ENCODE measurements at regions not wholly inside any gene's neighbourhood (a gene's known extent, or its start where the extent isn't known, plus 50 kb on each side); places are given as distances from the start of the nearest gene placed in this dataset.

DNA sequence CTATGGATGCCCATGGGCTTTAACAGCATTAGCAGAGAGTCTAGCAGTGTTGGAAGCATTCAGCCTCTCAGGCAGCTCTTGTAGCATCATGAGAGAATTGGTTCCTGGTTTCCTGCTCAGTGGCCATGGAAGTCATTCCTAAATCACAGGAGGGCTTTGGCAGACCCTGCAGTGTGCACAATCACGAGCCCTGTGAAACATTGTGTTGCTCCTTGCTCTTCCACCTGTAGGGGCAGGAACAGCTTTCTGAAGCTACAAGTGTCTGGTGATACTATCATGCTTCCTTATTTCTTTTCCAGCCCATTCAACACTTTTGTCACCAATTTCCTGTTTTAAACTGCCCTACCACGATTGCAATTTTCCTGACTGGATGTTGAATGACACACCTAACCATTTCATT, 402.2 kb upstream of the USP15 start:
- no peak overlapping the region for H3K4me3 ChIP-seq (ENCODE audit: low read depth, low read length)
- H3K27me3 ChIP-seq (ENCODE audit: control insufficient read depth, insufficient read depth, low read length), result no peaks in the 10 kb centered on the region
- H3K9me3 ChIP-seq (ENCODE audit: control insufficient read depth, low read length), result no peaks in the 10 kb centered on the region
- H3K79me2 ChIP-seq, result no peaks in the 10 kb centered on the region
- H2AFZ ChIP-seq, result no peak overlapping the region
- no peaks in the 10 kb centered on the region for H3K36me3 ChIP-seq (ENCODE audit: control insufficient read depth, insufficient read depth, low read length)
- no peak overlapping the region for H3K4me2 ChIP-seq (ENCODE audit: low read length)
- no peaks in the 10 kb centered on the region for H3K4me1 ChIP-seq
- no peak overlapping the region for H3K27ac ChIP-seq
- H3K9ac ChIP-seq, result no peak overlapping the region
- TF ChIP-seq, protein P1, sequence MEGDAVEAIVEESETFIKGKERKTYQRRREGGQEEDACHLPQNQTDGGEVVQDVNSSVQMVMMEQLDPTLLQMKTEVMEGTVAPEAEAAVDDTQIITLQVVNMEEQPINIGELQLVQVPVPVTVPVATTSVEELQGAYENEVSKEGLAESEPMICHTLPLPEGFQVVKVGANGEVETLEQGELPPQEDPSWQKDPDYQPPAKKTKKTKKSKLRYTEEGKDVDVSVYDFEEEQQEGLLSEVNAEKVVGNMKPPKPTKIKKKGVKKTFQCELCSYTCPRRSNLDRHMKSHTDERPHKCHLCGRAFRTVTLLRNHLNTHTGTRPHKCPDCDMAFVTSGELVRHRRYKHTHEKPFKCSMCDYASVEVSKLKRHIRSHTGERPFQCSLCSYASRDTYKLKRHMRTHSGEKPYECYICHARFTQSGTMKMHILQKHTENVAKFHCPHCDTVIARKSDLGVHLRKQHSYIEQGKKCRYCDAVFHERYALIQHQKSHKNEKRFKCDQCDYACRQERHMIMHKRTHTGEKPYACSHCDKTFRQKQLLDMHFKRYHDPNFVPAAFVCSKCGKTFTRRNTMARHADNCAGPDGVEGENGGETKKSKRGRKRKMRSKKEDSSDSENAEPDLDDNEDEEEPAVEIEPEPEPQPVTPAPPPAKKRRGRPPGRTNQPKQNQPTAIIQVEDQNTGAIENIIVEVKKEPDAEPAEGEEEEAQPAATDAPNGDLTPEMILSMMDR (IDR thresholded peaks at IDR 0.05), result no peak

DNA sequence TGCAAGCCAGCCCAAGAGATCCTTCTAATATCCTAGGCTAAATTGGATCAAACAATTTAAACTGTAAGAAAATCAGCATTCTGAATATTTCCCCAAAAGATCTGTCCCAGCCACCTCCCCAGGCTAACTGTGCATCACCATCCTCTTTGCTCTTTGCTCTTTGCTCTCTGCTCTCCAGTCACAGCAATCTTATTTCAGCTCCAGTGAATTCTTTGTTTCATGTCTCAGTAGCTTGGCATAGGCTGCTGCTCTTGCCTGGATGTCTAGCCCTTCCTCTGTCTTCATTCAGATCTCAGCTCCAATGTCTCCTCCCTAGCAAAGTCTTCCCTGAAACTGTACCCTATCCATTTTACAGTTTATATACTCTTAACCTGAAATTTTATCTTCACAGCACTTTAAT, 399.8 kb upstream of the USP15 start:
- Histone ChIP-seq H3K9me3 (ENCODE audit: control insufficient read depth, low read length) (no peaks in the 10 kb centered on the region), H3K79me2 (no peaks in the 10 kb centered on the region), H3K9ac (no peak overlapping the region), H3K4me1 (no peaks in the 10 kb centered on the region), H3K27me3 (ENCODE audit: control insufficient read depth, insufficient read depth, low read length) (no peaks in the 10 kb centered on the region), H3K4me2 (ENCODE audit: low read length) (no peak overlapping the region), H3K36me3 (ENCODE audit: control insufficient read depth, insufficient read depth, low read length) (no peaks in the 10 kb centered on the region), H3K4me3 (ENCODE audit: low read depth, low read length) (no peak overlapping the region), H2AFZ (no peak overlapping the region), H3K27ac (no peak overlapping the region)
- TF ChIP-seq, protein P1 (IDR thresholded peaks at IDR 0.05), result no peak

DNA sequence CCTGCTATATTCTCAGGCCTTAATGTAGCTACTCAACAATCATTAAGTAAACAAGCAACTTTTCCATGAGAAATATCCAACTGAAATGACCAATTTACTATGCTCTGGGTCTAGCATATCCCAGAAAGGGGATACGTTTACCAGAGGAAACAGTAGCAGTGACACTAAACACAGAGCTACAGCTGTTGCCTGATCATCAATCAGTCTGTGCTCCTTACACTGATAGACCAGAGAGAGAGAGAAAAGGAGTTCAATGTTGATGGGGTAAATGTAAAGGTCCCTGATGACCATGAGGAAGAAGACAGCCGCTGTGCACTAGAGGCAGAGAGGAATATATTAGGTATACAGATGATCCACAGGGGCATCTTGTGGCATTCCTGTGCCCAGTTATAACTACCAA, 397.2 kb upstream of the USP15 start:
- Histone ChIP-seq H3K9ac (no peak overlapping the region), H2AFZ (no peak overlapping the region), H3K9me3 (ENCODE audit: control insufficient read depth, low read length) (no peaks in the 10 kb centered on the region), H3K4me3 (ENCODE audit: low read depth, low read length) (no peak overlapping the region), H3K4me1 (no peaks in the 10 kb centered on the region), H3K27me3 (ENCODE audit: control insufficient read depth, insufficient read depth, low read length) (no peaks in the 10 kb centered on the region), H3K27ac (no peak overlapping the region), H3K4me2 (ENCODE audit: low read length) (no peak overlapping the region), H3K36me3 (ENCODE audit: control insufficient read depth, insufficient read depth, low read length) (no peaks in the 10 kb centered on the region), H3K79me2 (no peaks in the 10 kb centered on the region)
- TF ChIP-seq, protein P1 (IDR thresholded peaks at IDR 0.05), result no peak

DNA sequence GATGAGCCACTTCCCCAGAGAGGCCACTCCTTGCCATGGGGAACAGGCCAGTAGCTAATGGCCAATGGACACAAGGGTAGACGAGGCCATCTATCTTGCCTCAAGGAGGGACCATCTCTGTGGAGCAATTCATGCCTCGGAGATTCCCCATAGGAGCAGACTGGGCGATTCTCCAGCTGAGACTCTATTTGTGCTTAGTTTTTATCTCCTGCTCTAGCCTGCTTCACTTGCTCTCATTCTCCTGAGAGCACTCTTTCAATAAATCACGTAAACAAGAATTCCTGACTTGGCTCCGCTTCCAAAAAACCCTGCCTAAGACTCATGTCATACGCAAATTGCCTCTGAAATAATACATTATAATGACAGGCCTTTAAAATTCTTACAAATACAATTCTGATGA, 396.4 kb upstream of the USP15 start:
- no peak overlapping the region for H3K9ac ChIP-seq
- H3K4me1 ChIP-seq, result no peaks in the 10 kb centered on the region
- no peaks in the 10 kb centered on the region for H3K9me3 ChIP-seq (ENCODE audit: control insufficient read depth, low read length)
- H2AFZ ChIP-seq, result no peak overlapping the region
- no peaks in the 10 kb centered on the region for H3K27me3 ChIP-seq (ENCODE audit: control insufficient read depth, insufficient read depth, low read length)
- H3K4me3 ChIP-seq (ENCODE audit: low read depth, low read length), result no peak overlapping the region
- H3K4me2 ChIP-seq (ENCODE audit: low read length), result no peak overlapping the region
- no peak overlapping the region for H3K27ac ChIP-seq
- H3K79me2 ChIP-seq, result no peaks in the 10 kb centered on the region
- no peaks in the 10 kb centered on the region for H3K36me3 ChIP-seq (ENCODE audit: control insufficient read depth, insufficient read depth, low read length)
- TF ChIP-seq, protein P1 (IDR thresholded peaks at IDR 0.05), result no peak

DNA sequence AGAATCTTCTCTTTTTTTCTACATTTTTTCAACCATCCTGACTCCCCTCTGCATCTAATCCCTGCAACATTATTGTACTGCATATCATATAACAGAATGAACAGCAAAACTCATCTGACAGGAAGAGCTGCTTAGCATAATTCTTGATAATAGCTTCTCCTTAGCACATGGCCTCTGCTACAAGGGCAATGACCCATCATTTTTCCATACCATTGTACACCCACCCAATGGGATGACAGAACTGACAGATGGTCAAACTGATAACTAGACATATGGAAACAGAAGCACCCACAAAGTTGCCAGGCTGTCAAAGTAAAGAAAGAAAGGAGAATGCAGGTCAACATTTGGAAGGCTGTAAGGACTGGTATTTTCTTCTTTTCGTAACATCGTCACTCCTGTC, 390.4 kb upstream of the USP15 start:
- Histone ChIP-seq H3K79me2 (no peaks in the 10 kb centered on the region), H3K27ac (no peak overlapping the region), H3K36me3 (ENCODE audit: control insufficient read depth, insufficient read depth, low read length) (no peaks in the 10 kb centered on the region), H3K27me3 (ENCODE audit: control insufficient read depth, insufficient read depth, low read length) (no peaks in the 10 kb centered on the region), H3K9ac (no peak overlapping the region), H3K4me1 (no peaks in the 10 kb centered on the region), H3K4me2 (ENCODE audit: low read length) (no peak overlapping the region), H3K4me3 (ENCODE audit: low read depth, low read length) (no peak overlapping the region), H2AFZ (no peak overlapping the region), H3K9me3 (ENCODE audit: control insufficient read depth, low read length) (no peaks in the 10 kb centered on the region)
- TF ChIP-seq, protein P1 (IDR thresholded peaks at IDR 0.05), result no peak
